HL-60 (cell line): ENCODE measurements at regions not wholly inside any gene's neighbourhood (a gene's known extent, or its start where the extent isn't known, plus 50 kb on each side); places are given as distances from the start of the nearest gene placed in this dataset.

Source experiments
- DNase-seq, 2 experiments: peaks; one replicate each; pipeline ENCODE4 v3.0.0-alpha.2; 2010 to 2020; ENCODE audit warnings: low read depth in 1 of 2, low spot score in 1 of 2
- H3K27ac ChIP-seq: fragments of 250-450 bp; sonication (Bioruptor Pico); replicated peaks from 2 replicates; pipeline ENCODE4 v1.5.1; 2020; ENCODE audit warnings: mild to moderate bottlenecking, moderate library complexity
- H3K27me3 ChIP-seq: fragments of 250-450 bp; sonication (Bioruptor Pico); 2 replicates; pipeline ENCODE4 v1.5.1; 2021; ENCODE audit warnings: mild to moderate bottlenecking, moderate library complexity; ENCODE audit not compliant: insufficient read depth, poor library complexity, severe bottlenecking
- H3K4me3 ChIP-seq: replicated peaks from 2 replicates; pipeline ENCODE4 v1.5.1; 2011; ENCODE audit warnings: mild to moderate bottlenecking, control low read depth, low read length; ENCODE audit not compliant: insufficient read depth
- CTCF ChIP-seq: IDR thresholded peaks from one replicate; pipeline ENCODE4 v1.5.1; 2011; ENCODE audit warnings: low read length, control low read depth, inconsistent platforms; ENCODE audit not compliant: insufficient read depth
- GABPA ChIP-seq: IDR thresholded peaks from 2 replicates; pipeline ENCODE4 v1.6.1; 2012; ENCODE audit warnings: low read depth
- POLR2AphosphoS5 ChIP-seq: IDR thresholded peaks from 2 replicates; pipeline ENCODE4 v1.6.1; 2012; ENCODE audit warnings: low read depth
- REST ChIP-seq: IDR thresholded peaks from 2 replicates; pipeline ENCODE4 v1.6.1; 2012; ENCODE audit warnings: low read depth; ENCODE audit not compliant: insufficient replicate concordance
- SPI1 ChIP-seq: IDR thresholded peaks from 2 replicates; pipeline ENCODE4 v1.6.1; 2012; ENCODE audit warnings: low read depth, mild to moderate bottlenecking, borderline replicate concordance

DNA sequence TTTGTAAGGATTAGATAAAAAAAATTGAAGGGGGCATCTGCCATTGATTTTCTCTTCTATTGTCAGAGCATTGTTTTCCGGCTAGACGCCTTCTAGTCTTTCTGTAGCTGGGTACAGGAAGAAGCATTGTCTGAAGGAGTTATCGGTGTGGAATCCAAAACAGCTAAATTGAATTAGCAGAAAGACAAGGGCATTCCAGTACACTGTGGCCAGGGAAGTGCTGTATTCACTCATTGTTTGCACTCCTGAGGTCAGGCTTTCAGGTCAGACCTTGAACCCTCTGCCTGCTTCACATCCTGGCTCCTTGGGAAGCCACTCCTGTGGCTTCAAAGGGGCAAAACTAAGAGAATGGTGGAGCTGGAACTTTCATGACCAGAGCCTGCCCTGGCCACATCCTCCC, 81.1 kb upstream of the SNAP25 start:
- H3K27me3 ChIP-seq, result no peaks in the 10 kb centered on the region
- no peak overlapping the region for H3K4me3 ChIP-seq
- DNase-seq, result no peak
- TF ChIP-seq POLR2AphosphoS5 (no peak), CTCF (no peak), SPI1 (no peak), GABPA (no peak), REST (no peak)
- H3K27ac ChIP-seq, result no peak overlapping the region

- no peak for TF ChIP-seq GABPA
- TF ChIP-seq CTCF, result no peak
- TF ChIP-seq REST, result no peak
- no peak for TF ChIP-seq POLR2AphosphoS5
- no peak for TF ChIP-seq SPI1
- no peaks in the 10 kb centered on the region for H3K27me3 ChIP-seq
- no peak overlapping the region for H3K27ac ChIP-seq
- DNase-seq, result no peak
- H3K4me3 ChIP-seq, result no peak overlapping the region
Observed at GRCh38 chr20:10157549-10157948, 61.1 kb upstream of the SNAP25 start.

DNA sequence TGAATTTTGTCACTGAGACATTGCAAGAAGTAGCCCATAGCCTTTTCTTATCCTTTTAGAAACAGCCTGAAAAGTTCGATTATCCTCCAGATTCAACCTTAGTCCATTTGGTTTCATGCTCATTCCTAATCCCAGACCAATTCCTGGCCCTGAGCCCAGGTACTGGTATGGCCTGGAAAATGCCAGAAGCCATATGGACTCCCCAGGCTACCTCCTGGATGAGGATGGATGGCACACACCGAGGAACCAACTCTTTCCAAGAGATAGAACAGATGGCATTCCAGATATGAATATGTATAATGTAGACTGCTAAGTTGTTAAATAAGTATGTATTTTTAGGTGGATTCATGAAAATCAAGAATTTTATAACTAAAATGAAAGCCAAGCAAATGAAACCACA, 51.6 kb upstream of the SNAP25 start:
- no peak for DNase-seq
- Histone ChIP-seq H3K27ac (no peak overlapping the region), H3K27me3 (peaks cover 6% of the 10 kb centered on the region), H3K4me3 (no peak overlapping the region)
- TF ChIP-seq GABPA (no peak), REST (no peak), CTCF (no peak), POLR2AphosphoS5 (no peak), SPI1 (no peak)
